Glutamatergic neuron (in vitro differentiated cells): ENCODE measurements at regions not wholly inside any gene's neighbourhood (a gene's known extent, or its start where the extent isn't known, plus 50 kb on each side); places are given as distances from the start of the nearest gene placed in this dataset.

Source experiments
- DNase-seq: peaks from one replicate; pipeline ENCODE4 v3.0.0; 2022
- H3K27ac Mint-ChIP-seq: one replicate; pipeline ENCODE4 v1.8.0; 2020; ENCODE audit warnings: mild to moderate bottlenecking, mixed read lengths, inconsistent platforms; ENCODE audit not compliant: unreplicated experiment
- H3K27me3 Mint-ChIP-seq: one replicate; pipeline ENCODE4 v1.8.0; 2020; ENCODE audit warnings: mild to moderate bottlenecking, moderate library complexity, mixed read lengths, inconsistent platforms; ENCODE audit not compliant: unreplicated experiment
- H3K36me3 Mint-ChIP-seq: one replicate; pipeline ENCODE4 v1.8.0; 2020; ENCODE audit warnings: mild to moderate bottlenecking, mixed read lengths, inconsistent platforms; ENCODE audit not compliant: unreplicated experiment
- H3K4me1 Mint-ChIP-seq: one replicate; pipeline ENCODE4 v1.8.0; 2020; ENCODE audit warnings: mild to moderate bottlenecking, low read depth, mixed read lengths, inconsistent platforms; ENCODE audit not compliant: unreplicated experiment
- H3K4me3 Mint-ChIP-seq: one replicate; pipeline ENCODE4 v1.8.0; 2020; ENCODE audit warnings: mild to moderate bottlenecking, mixed read lengths, inconsistent platforms; ENCODE audit not compliant: unreplicated experiment
- H3K9me3 Mint-ChIP-seq: one replicate; pipeline ENCODE4 v1.8.0; 2020; ENCODE audit warnings: mild to moderate bottlenecking, moderate library complexity, mixed read lengths, inconsistent platforms; ENCODE audit not compliant: unreplicated experiment
- CTCF ChIP-seq: fragments of 200-600 bp; sonication (generic); IDR thresholded peaks from one replicate; pipeline ENCODE4 v1.5.0; 2021; ENCODE audit not compliant: partially characterized antibody, unreplicated experiment

- H3K36me3 Mint-ChIP-seq: no peaks in the 10 kb centered on the region
- H3K4me1 Mint-ChIP-seq: no peaks in the 10 kb centered on the region
- TF ChIP-seq CTCF: no peak
- H3K4me3 Mint-ChIP-seq: no peak overlapping the region
- H3K27me3 Mint-ChIP-seq: no peaks in the 10 kb centered on the region
- H3K27ac Mint-ChIP-seq: no peak overlapping the region
- H3K9me3 Mint-ChIP-seq: no peaks in the 10 kb centered on the region
- DNase-seq: no peak
Measured at GRCh38 chr7:17093461-17093860, 205.0 kb upstream of the AHR start.

GRCh38 chr7:17094963-17095574, 203.4 kb upstream of the AHR start:
- no peak for DNase-seq
- Mint-ChIP-seq H3K27ac (no peak overlapping the region), H3K4me1 (no peaks in the 10 kb centered on the region), H3K27me3 (peaks cover 4% of the 10 kb centered on the region), H3K4me3 (no peak overlapping the region), H3K36me3 (no peaks in the 10 kb centered on the region), H3K9me3 (no peaks in the 10 kb centered on the region)
- TF ChIP-seq CTCF: no peak

GRCh38 chr7:17095931-17096330, 202.5 kb upstream of the AHR start:
- Mint-ChIP-seq H3K4me1 (no peaks in the 10 kb centered on the region), H3K27me3 (peaks cover 4% of the 10 kb centered on the region), H3K27ac (no peak overlapping the region), H3K36me3 (no peaks in the 10 kb centered on the region), H3K4me3 (no peak overlapping the region), H3K9me3 (no peaks in the 10 kb centered on the region)
- DNase-seq: no peak
- TF ChIP-seq CTCF: no peak

GRCh38 chr7:17097668-17098297, 200.7 kb upstream of the AHR start:
- no peak for TF ChIP-seq CTCF
- H3K27ac Mint-ChIP-seq: no peak overlapping the region
- no peaks in the 10 kb centered on the region for H3K9me3 Mint-ChIP-seq

GRCh38 chr7:17098515-17098914, 199.9 kb upstream of the AHR start:
- no peaks in the 10 kb centered on the region for H3K4me1 Mint-ChIP-seq
- H3K27ac Mint-ChIP-seq: no peak overlapping the region
- DNase-seq: no peak
- H3K9me3 Mint-ChIP-seq: no peaks in the 10 kb centered on the region
- no peak for TF ChIP-seq CTCF
- H3K4me3 Mint-ChIP-seq: no peak overlapping the region
- peaks cover 4% of the 10 kb centered on the region for H3K27me3 Mint-ChIP-seq
- H3K36me3 Mint-ChIP-seq: no peaks in the 10 kb centered on the region

More at GRCh38 chr7:17097668-17098297, 200.7 kb upstream of the AHR start:
- no peak for DNase-seq
- Mint-ChIP-seq H3K4me3 (no peak overlapping the region), H3K27me3 (peaks cover 4% of the 10 kb centered on the region), H3K36me3 (no peaks in the 10 kb centered on the region), H3K4me1 (no peaks in the 10 kb centered on the region)
